ENCODE measurements at regions not wholly inside any gene's neighbourhood (a gene's known extent, or its start where the extent isn't known, plus 50 kb on each side); places are given as distances from the start of the nearest gene placed in this dataset.

- TF ChIP-seq CTCF (conservative IDR thresholded peaks at IDR 0.05), result no peak
- no peak overlapping the region for H3K27ac Mint-ChIP-seq
- DNase-seq (ENCODE audit: extremely low spot score, unreplicated experiment), result no peak
- H3K27me3 Mint-ChIP-seq, result no peaks in the 10 kb centered on the region
- H3K4me3 Mint-ChIP-seq, result no peak overlapping the region
- no peaks in the 10 kb centered on the region for H3K36me3 Mint-ChIP-seq
- H3K9me3 Mint-ChIP-seq, result no peaks in the 10 kb centered on the region
- H3K4me1 Mint-ChIP-seq (ENCODE audit: unreplicated experiment), result no peaks in the 10 kb centered on the region
Measured at GRCh38 chr4:27888505-27888904, 1027.9 kb downstream of the STIM2 start.

- no peaks in the 10 kb centered on the region for H3K4me1 Mint-ChIP-seq (ENCODE audit: unreplicated experiment)
- H3K4me3 Mint-ChIP-seq, result no peak overlapping the region
- H3K36me3 Mint-ChIP-seq, result no peaks in the 10 kb centered on the region
- H3K27ac Mint-ChIP-seq, result no peak overlapping the region
- DNase-seq (ENCODE audit: extremely low spot score, unreplicated experiment), result no peak
- H3K9me3 Mint-ChIP-seq, result no peaks in the 10 kb centered on the region
- no peak for TF ChIP-seq CTCF (conservative IDR thresholded peaks at IDR 0.05)
- no peaks in the 10 kb centered on the region for H3K27me3 Mint-ChIP-seq
Measured at GRCh38 chr4:27894951-27895350, 1034.3 kb downstream of the STIM2 start.

- no peak overlapping the region for H3K27ac Mint-ChIP-seq
- no peaks in the 10 kb centered on the region for H3K9me3 Mint-ChIP-seq
- no peaks in the 10 kb centered on the region for H3K36me3 Mint-ChIP-seq
- no peak overlapping the region for H3K4me3 Mint-ChIP-seq
- no peak for TF ChIP-seq CTCF (conservative IDR thresholded peaks at IDR 0.05)
- H3K27me3 Mint-ChIP-seq, result no peaks in the 10 kb centered on the region
- H3K4me1 Mint-ChIP-seq (ENCODE audit: unreplicated experiment), result no peaks in the 10 kb centered on the region
- DNase-seq (ENCODE audit: extremely low spot score, unreplicated experiment), result no peak
Measured at GRCh38 chr4:27908356-27908755, 1047.7 kb downstream of the STIM2 start.

- Mint-ChIP-seq H3K4me3 (no peak overlapping the region), H3K9me3 (no peaks in the 10 kb centered on the region), H3K27ac (no peak overlapping the region), H3K27me3 (no peaks in the 10 kb centered on the region), H3K4me1 (ENCODE audit: unreplicated experiment) (no peaks in the 10 kb centered on the region), H3K36me3 (no peaks in the 10 kb centered on the region)
- DNase-seq (ENCODE audit: extremely low spot score, unreplicated experiment), result no peak
- no peak for TF ChIP-seq CTCF (conservative IDR thresholded peaks at IDR 0.05)
Measured at GRCh38 chr4:27910227-27910626, 1049.6 kb downstream of the STIM2 start.

- no peak for DNase-seq (ENCODE audit: extremely low spot score, unreplicated experiment)
- no peak overlapping the region for H3K27ac Mint-ChIP-seq
- no peaks in the 10 kb centered on the region for H3K4me1 Mint-ChIP-seq (ENCODE audit: unreplicated experiment)
- H3K4me3 Mint-ChIP-seq, result no peak overlapping the region
- H3K9me3 Mint-ChIP-seq, result no peaks in the 10 kb centered on the region
- TF ChIP-seq CTCF (conservative IDR thresholded peaks at IDR 0.05), result no peak
- H3K27me3 Mint-ChIP-seq, result no peaks in the 10 kb centered on the region
- H3K36me3 Mint-ChIP-seq, result no peaks in the 10 kb centered on the region
Measured at GRCh38 chr4:27911047-27911446, 1050.4 kb downstream of the STIM2 start.

GRCh38 chr4:27913738-27914137 is 1053.1 kb downstream of the STIM2 start:
- no peak for TF ChIP-seq CTCF (conservative IDR thresholded peaks at IDR 0.05)
- Mint-ChIP-seq H3K27ac (no peak overlapping the region), H3K27me3 (no peaks in the 10 kb centered on the region), H3K9me3 (no peaks in the 10 kb centered on the region), H3K36me3 (no peaks in the 10 kb centered on the region), H3K4me3 (no peak overlapping the region), H3K4me1 (ENCODE audit: unreplicated experiment) (no peaks in the 10 kb centered on the region)
- DNase-seq (ENCODE audit: extremely low spot score, unreplicated experiment), result no peak

All from type B pancreatic cell (in vitro differentiated cells).